Chondrocyte (in vitro differentiated cells): ENCODE measurements at regions not wholly inside any gene's neighbourhood (a gene's known extent, or its start where the extent isn't known, plus 50 kb on each side); places are given as distances from the start of the nearest gene placed in this dataset.

Experiments used
- DNase-seq: peaks from one replicate; pipeline ENCODE4 v3.0.0; 2021; ENCODE audit warnings: mixed read lengths, low spot score
- H3K27ac Mint-ChIP-seq: one replicate; pipeline ENCODE4 v1.8.0; 2021; ENCODE audit warnings: mild to moderate bottlenecking, moderate library complexity, mixed read lengths; ENCODE audit not compliant: unreplicated experiment
- H3K27me3 Mint-ChIP-seq: 2 replicates; pipeline ENCODE4 v1.8.0; 2021; ENCODE audit warnings: low read depth, mixed read lengths
- H3K36me3 Mint-ChIP-seq: 2 replicates; pipeline ENCODE4 v1.8.0; 2021; ENCODE audit warnings: low read depth, mixed read lengths
- H3K4me1 Mint-ChIP-seq: 2 replicates; pipeline ENCODE4 v1.8.0; 2021; ENCODE audit warnings: low read depth, mild to moderate bottlenecking, mixed read lengths
- H3K4me3 Mint-ChIP-seq: one replicate; pipeline ENCODE4 v1.8.0; 2021; ENCODE audit warnings: mild to moderate bottlenecking, moderate library complexity, mixed read lengths; ENCODE audit not compliant: unreplicated experiment
- H3K9me3 Mint-ChIP-seq: 2 replicates; pipeline ENCODE4 v1.8.0; 2021; ENCODE audit warnings: low read depth, mixed read lengths
- TF ChIP-seq, protein P1 (sequence below): fragments of 200-600 bp; sonication (generic); IDR thresholded peaks from 2 replicates; pipeline ENCODE4 v1.5.0; 2021; ENCODE audit warnings: antibody characterized with exemption, mild to moderate bottlenecking, moderate library complexity

DNA sequence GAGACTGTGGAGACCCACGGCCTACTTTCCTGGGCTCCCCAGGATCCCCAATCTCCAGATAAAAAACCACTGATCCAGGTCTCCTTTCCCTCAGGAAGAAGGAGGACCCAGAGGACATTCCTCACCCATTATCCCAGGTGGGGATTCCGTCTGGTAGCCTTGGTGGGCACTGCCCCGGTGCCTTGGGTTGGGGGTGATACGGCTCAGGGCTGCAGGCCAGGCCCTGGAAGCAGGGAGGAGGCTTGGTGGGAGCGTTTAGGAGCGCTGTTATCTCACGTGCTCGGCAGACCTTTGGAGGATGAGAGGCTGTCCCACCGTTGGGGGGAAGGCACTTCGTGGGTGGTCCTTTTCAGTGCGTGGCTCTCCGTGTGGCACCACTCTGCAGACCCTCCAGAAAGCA is 926.3 kb downstream of the BRD1 start:
- Mint-ChIP-seq H3K27me3 (peaks cover 12% of the 10 kb centered on the region), H3K4me3 (no peak overlapping the region), H3K4me1 (no peaks in the 10 kb centered on the region), H3K9me3 (no peaks in the 10 kb centered on the region), H3K27ac (no peak overlapping the region), H3K36me3 (no peaks in the 10 kb centered on the region)
- peak; percentile 68 for DNase-seq
- TF ChIP-seq, protein P1, sequence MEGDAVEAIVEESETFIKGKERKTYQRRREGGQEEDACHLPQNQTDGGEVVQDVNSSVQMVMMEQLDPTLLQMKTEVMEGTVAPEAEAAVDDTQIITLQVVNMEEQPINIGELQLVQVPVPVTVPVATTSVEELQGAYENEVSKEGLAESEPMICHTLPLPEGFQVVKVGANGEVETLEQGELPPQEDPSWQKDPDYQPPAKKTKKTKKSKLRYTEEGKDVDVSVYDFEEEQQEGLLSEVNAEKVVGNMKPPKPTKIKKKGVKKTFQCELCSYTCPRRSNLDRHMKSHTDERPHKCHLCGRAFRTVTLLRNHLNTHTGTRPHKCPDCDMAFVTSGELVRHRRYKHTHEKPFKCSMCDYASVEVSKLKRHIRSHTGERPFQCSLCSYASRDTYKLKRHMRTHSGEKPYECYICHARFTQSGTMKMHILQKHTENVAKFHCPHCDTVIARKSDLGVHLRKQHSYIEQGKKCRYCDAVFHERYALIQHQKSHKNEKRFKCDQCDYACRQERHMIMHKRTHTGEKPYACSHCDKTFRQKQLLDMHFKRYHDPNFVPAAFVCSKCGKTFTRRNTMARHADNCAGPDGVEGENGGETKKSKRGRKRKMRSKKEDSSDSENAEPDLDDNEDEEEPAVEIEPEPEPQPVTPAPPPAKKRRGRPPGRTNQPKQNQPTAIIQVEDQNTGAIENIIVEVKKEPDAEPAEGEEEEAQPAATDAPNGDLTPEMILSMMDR, result no peak

DNA sequence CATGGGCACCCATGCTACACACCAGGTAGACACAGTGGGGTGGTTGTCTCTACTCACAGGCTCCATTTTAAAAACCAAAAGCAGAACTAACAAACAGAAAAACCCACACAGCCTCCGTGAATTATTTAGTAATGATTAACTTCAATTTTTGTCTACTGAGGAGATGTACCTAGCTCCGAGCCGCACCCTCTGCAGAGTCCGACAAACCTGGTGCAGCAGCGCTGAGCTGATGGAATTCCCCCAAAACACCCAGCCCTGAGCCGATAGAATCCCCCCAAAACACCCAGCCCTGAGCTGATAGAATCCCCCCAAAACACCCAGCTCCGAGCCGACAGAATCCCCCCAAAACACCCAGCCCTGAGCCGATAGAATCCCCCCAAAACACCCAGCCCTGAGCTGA is 927.0 kb downstream of the BRD1 start:
- H3K4me1 Mint-ChIP-seq, result no peaks in the 10 kb centered on the region
- H3K27ac Mint-ChIP-seq, result no peak overlapping the region
- H3K27me3 Mint-ChIP-seq, result peaks cover 9% of the 10 kb centered on the region
- H3K9me3 Mint-ChIP-seq, result no peaks in the 10 kb centered on the region
- no peaks in the 10 kb centered on the region for H3K36me3 Mint-ChIP-seq
- no peak overlapping the region for H3K4me3 Mint-ChIP-seq
- TF ChIP-seq, protein P1, result no peak
- no peak for DNase-seq

DNA sequence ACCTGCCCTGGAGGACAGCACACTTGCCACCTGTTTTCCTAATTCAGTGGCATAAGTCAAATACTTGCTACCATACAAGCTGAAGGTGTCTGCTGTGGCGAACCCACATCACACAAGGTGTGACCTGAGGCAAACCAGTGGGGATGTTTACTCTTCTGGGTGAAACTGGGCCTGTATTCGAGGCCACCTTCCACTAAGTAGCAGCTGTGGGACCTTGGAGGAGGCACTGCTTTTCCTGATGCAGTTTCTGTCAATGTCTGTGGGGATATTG is 927.4 kb downstream of the BRD1 start:
- no peaks in the 10 kb centered on the region for H3K9me3 Mint-ChIP-seq
- H3K27me3 Mint-ChIP-seq, result peaks cover 12% of the 10 kb centered on the region
- no peaks in the 10 kb centered on the region for H3K36me3 Mint-ChIP-seq
- H3K4me3 Mint-ChIP-seq, result no peak overlapping the region
- H3K4me1 Mint-ChIP-seq, result no peaks in the 10 kb centered on the region
- TF ChIP-seq, protein P1, result no peak
- no peak for DNase-seq
- H3K27ac Mint-ChIP-seq, result no peak overlapping the region

DNA sequence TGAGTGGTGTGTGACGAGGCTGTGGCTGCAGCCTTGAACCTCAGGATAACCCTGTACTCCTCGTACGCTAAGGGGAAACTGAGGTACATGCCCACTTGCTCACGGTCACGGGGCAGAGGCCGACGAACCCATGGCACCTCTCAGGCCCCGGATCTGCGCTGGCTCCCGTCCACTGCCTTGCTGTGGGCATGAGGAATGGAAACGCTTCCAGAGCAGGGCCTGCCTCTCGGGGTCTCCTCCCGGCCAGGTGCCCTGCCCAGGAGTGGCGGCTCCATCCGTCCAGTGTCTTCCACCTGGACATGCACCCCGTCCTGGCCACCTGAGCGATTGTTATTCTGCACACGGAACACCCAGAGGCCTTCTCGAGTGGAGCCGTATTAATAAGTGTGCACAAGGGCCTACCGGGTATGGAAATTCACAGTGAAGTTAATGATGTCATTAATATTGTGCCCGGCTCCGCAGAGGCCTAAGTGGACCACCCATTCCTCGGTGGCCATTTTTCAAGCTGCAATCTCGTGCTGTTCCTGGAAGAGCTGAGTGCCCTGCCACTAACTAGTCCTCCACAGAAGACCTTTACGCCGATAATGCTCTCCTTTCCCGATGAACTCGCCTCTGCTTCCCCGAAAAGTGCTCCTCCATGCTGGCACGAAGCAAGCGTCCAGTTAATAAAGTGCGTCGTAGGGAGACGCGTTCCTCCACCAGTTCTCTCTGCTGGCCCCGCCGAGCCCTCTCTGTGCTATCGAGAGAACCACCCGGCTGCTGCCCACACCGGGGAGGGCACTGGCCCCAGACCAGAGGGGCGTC is 927.9 kb downstream of the BRD1 start:
- Mint-ChIP-seq H3K4me3 (no peak overlapping the region), H3K36me3 (no peaks in the 10 kb centered on the region), H3K27ac (no peak overlapping the region), H3K27me3 (peaks cover 12% of the 10 kb centered on the region), H3K4me1 (no peaks in the 10 kb centered on the region), H3K9me3 (no peaks in the 10 kb centered on the region)
- DNase-seq, result peak; percentile 84
- TF ChIP-seq, protein P1, result no peak

DNA sequence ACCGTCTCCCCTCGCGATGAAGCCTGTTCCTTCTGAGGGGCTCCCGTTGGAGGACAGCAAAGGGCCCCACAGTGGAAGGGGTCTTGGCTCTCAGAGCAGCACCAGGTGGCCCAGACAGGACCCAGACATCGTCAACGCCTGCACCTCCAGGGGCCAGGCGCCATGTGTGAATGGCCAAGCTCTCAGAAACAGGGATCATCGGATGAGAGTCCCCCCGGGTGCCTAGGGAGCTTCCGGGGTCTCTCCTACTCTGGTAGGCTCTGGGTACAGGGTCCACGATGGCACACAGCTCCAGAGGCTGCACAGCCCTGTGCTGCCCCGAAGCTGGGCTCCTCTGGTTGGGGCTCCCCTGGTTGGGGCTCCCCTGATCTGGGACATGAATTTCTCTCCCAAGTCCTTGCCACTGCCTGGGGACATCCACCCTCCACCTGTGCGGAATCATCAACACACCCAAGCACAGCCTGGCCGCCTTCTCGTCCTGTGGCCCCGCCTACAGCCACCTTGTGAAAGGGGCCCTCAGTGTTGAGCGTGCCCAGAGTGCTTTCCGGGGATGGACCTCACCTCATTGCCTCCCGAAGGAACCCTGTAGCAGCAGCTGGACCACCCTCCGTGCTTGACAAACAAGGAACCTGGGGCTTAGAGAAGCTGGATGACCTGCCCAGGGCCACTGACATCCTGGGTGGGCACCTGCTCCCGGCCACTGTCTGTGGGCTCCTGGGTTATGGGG is 929.0 kb downstream of the BRD1 start:
- Mint-ChIP-seq H3K4me3 (no peak overlapping the region), H3K27me3 (peaks cover 9% of the 10 kb centered on the region), H3K4me1 (no peaks in the 10 kb centered on the region), H3K36me3 (no peaks in the 10 kb centered on the region), H3K9me3 (no peaks in the 10 kb centered on the region), H3K27ac (no peak overlapping the region)
- TF ChIP-seq, protein P1, result no peak
- peak; percentile 76 for DNase-seq
